HCT116 (cell line): ENCODE measurements at regions not wholly inside any gene's neighbourhood (a gene's known extent, or its start where the extent isn't known, plus 50 kb on each side); places are given as distances from the start of the nearest gene placed in this dataset.

Source experiments
- ATAC-seq: fragments of 200-7000 bp; cut with Tn5 transposase; 2 replicates; pipeline ENCODE4 v1.9.1; 2020; ENCODE audit warnings: mild to moderate bottlenecking, moderate library complexity
- BruUV-seq: library from RNA; stranded (reverse); fragments of 400-500 nt; replicated peaks from 2 replicates; lab custom pipeline; 2021; lab: Mats Ljungman, UMichigan
- CTCF ChIA-PET: fragments of 300-600 bp; sonication (Branson Sonifier 250); formaldehyde crosslinking; loops from one replicate; lab custom pipeline; 2021; ENCODE audit warnings: antibody characterized with exemption; lab: Charles Lee
- POLR2A ChIA-PET: fragments of 300-600, 350-600 bp; sonication (Branson Sonifier 250); formaldehyde crosslinking; loops from one replicate; lab custom pipeline; 2021; ENCODE audit warnings: antibody characterized with exemption; lab: Charles Lee
- RAD21 ChIA-PET, 2 experiments: fragments of 300-600 bp; sonication (Branson Sonifier 250); formaldehyde crosslinking; loops; one replicate each; lab custom pipeline; 2023; ENCODE audit warnings: low total read pairs in 2 of 2; ENCODE audit not compliant: uncharacterized antibody in 2 of 2, unreplicated experiment in 2 of 2, low non-redundant PET in 1 of 2; lab: Charles Lee
- DNase-seq: peaks from one replicate; pipeline ENCODE4 v3.0.0-alpha.2; 2010; ENCODE audit warnings: low read depth, low spot score
- H2AFZ ChIP-seq: fragments of 200-600 bp; shearing (Covaris generic), sonication (generic); 2 replicates; pipeline ENCODE4 v1.6.1; 2017; ENCODE audit warnings: low read depth, mixed run types, mixed read lengths, antibody characterized with exemption, low read length; ENCODE audit not compliant: poor library complexity, severe bottlenecking
- H3K27ac ChIP-seq: 2 replicates; pipeline ENCODE4 v1.5.1; 2012; ENCODE audit warnings: low read depth, low read length
- H3K27me3 ChIP-seq: fragments of 200-600 bp; sonication (generic); 2 replicates; pipeline ENCODE4 v1.6.1; 2016; ENCODE audit warnings: mixed run types, low read length, mixed read lengths; ENCODE audit not compliant: insufficient read depth
- H3K36me3 ChIP-seq, 2 experiments: fragments of 200-500 bp in 1 of 2; fragments of 200-600 bp in 1 of 2; sonication (Bioruptor generic) in 1 of 2; sonication (generic) in 1 of 2; 2 replicates each; pipeline versions ENCODE4 v1.5.1 to v1.6.1; 2014 to 2016; ENCODE audit warnings: low read length in 2 of 2, inconsistent platforms in 1 of 2, mixed read lengths in 1 of 2, mixed run types in 1 of 2; ENCODE audit not compliant: insufficient read depth in 2 of 2, control insufficient read depth in 1 of 2
- H3K4me1 ChIP-seq, 2 experiments: fragments of 200-600 bp in 1 of 2; sonication (generic) in 1 of 2; 2 replicates each; pipeline versions ENCODE4 v1.5.1 to v1.6.1; 2012 to 2017; ENCODE audit warnings: low read length in 2 of 2, inconsistent platforms in 1 of 2, mild to moderate bottlenecking in 1 of 2, mixed read lengths in 1 of 2, mixed run types in 1 of 2, moderate library complexity in 1 of 2; ENCODE audit not compliant: insufficient read depth in 2 of 2, control insufficient read depth in 1 of 2
- H3K4me2 ChIP-seq: fragments of 200-600 bp; sonication (generic); 2 replicates; pipeline ENCODE4 v1.6.1; 2017; ENCODE audit warnings: mixed run types, low read length, mixed read lengths
- H3K4me3 ChIP-seq, 2 experiments: fragments of 200-600 bp in 1 of 2; sonication (generic) in 1 of 2; replicated peaks in 1 of 2; 2 replicates each; pipeline ENCODE4 v1.5.1; 2011 to 2016; ENCODE audit warnings: low read length in 2 of 2, control low read depth in 1 of 2, low read depth in 1 of 2, mild to moderate bottlenecking in 1 of 2, mixed read lengths in 1 of 2, mixed run types in 1 of 2
- H3K79me2 ChIP-seq: fragments of 200-600 bp; sonication (generic); 2 replicates; pipeline ENCODE4 v1.6.1; 2017; ENCODE audit warnings: mild to moderate bottlenecking, mixed run types, low read length, moderate library complexity, mixed read lengths; ENCODE audit not compliant: insufficient read depth
- H3K9ac ChIP-seq: fragments of 200-600 bp; sonication (generic); 2 replicates; pipeline ENCODE4 v1.6.1; 2016; ENCODE audit warnings: low read length, mixed read lengths
- H3K9me2 ChIP-seq: fragments of 200-600 bp; sonication (generic), shearing (Covaris generic); 2 replicates; pipeline ENCODE4 v1.6.1; 2017; ENCODE audit warnings: mixed run types, mild to moderate bottlenecking, moderate library complexity; ENCODE audit not compliant: insufficient read depth
- H3K9me3 ChIP-seq, 2 experiments: fragments of 200-500 bp in 1 of 2; fragments of 200-600 bp in 1 of 2; sonication (Bioruptor generic) in 1 of 2; sonication (generic) in 1 of 2; 2 replicates each; pipeline ENCODE4 v1.6.1; 2014 to 2017; ENCODE audit warnings: low read length in 2 of 2, mixed read lengths in 2 of 2, inconsistent platforms in 1 of 2, low read depth in 1 of 2, mild to moderate bottlenecking in 1 of 2, mixed run types in 1 of 2, moderate library complexity in 1 of 2; ENCODE audit not compliant: control insufficient read depth in 1 of 2, insufficient read depth in 1 of 2
- H4K20me1 ChIP-seq: fragments of 200-600 bp; sonication (generic), shearing (Covaris generic); 2 replicates; pipeline ENCODE4 v1.6.1; 2017; ENCODE audit warnings: mixed run types, mild to moderate bottlenecking, moderate library complexity; ENCODE audit not compliant: insufficient read depth
- ATF3 ChIP-seq: IDR thresholded peaks from 2 replicates; pipeline ENCODE4 v1.6.1; 2012
- CEBPB ChIP-seq: IDR thresholded peaks from 2 replicates; pipeline ENCODE4 v1.6.1; 2012; ENCODE audit warnings: low read depth
- CTCF ChIP-seq, 3 experiments: fragments of 200-600 bp in 1 of 3; sonication (generic) in 1 of 3; IDR thresholded peaks in 2 of 3; conservative IDR thresholded peaks in 1 of 3; 2 replicates each; pipeline ENCODE4 v1.5.1; 2012 to 2017; ENCODE audit warnings: low read depth in 2 of 3, low read length in 2 of 3, antibody characterized with exemption in 1 of 3, borderline replicate concordance in 1 of 3, control low read depth in 1 of 3, mild to moderate bottlenecking in 1 of 3, mixed read lengths in 1 of 3, mixed run types in 1 of 3, moderate library complexity in 1 of 3; ENCODE audit not compliant: insufficient read depth in 1 of 3
- EZH2phosphoT487 ChIP-seq: fragments of 200-600 bp; IDR thresholded peaks from 2 replicates; pipeline ENCODE4 v1.6.1; 2018; ENCODE audit warnings: antibody characterized with exemption, borderline replicate concordance
- FOSL1 ChIP-seq: IDR thresholded peaks from 2 replicates; pipeline ENCODE4 v1.6.1; 2012; ENCODE audit warnings: low read depth
- REST ChIP-seq: IDR thresholded peaks from 2 replicates; pipeline ENCODE4 v1.6.1; 2012; ENCODE audit warnings: low read depth
- SP1 ChIP-seq: IDR thresholded peaks from 2 replicates; pipeline ENCODE4 v1.6.1; 2012; ENCODE audit warnings: low read depth
- SRF ChIP-seq: IDR thresholded peaks from 2 replicates; pipeline ENCODE4 v1.6.1; 2012; ENCODE audit warnings: low read depth
- intact Hi-C: fragments of 100-400 bp; cut with micrococcal nuclease; formaldehyde crosslinking; loops from 2 replicates; pipeline ENCODE4 v1.10.0; 2022

- POLR2A ChIA-PET, result no interaction called here
- DNase-seq (no peak), ATAC-seq (no peak)
- Histone ChIP-seq H3K27ac (no peak overlapping the region), H3K4me3 (no peak overlapping the region), H3K27me3 (no peaks in the 10 kb centered on the region), H3K9ac (no peak overlapping the region), H2AFZ (no peak overlapping the region), H3K79me2 (no peaks in the 10 kb centered on the region), H4K20me1 (no peaks in the 10 kb centered on the region), H3K9me2 (no peaks in the 10 kb centered on the region), H3K4me1 (no peaks in the 10 kb centered on the region), H3K9me3 (no peaks in the 10 kb centered on the region), H3K36me3 (no peaks in the 10 kb centered on the region), H3K4me2 (no peak overlapping the region)
- no TSS peak for BruUV-seq
- TF ChIP-seq CTCF (IDR thresholded peaks at IDR 0.05 in 2 of 3, conservative IDR thresholded peaks at IDR 0.05 in 1 of 3; ENCODE audit: borderline replicate concordance in 1 of 3, insufficient read depth in 1 of 3, low read depth in 2 of 3, low read length in 2 of 3) (no peak), SP1 (no peak), ATF3 (no peak), EZH2phosphoT487 (no peak), CEBPB (no peak), SRF (no peak), REST (no peak), FOSL1 (no peak)
- RAD21 ChIA-PET, result no interaction called here
- intact Hi-C loops, result no loop called here
- CTCF ChIA-PET, result no interaction called here
Observed at GRCh38 chr2:52405980-52406379, 1361.6 kb upstream of the CHAC2 start.
